ENCODE measurements at regions not wholly inside any gene's neighbourhood (a gene's known extent, or its start where the extent isn't known, plus 50 kb on each side); places are given as distances from the start of the nearest gene placed in this dataset.

DNA sequence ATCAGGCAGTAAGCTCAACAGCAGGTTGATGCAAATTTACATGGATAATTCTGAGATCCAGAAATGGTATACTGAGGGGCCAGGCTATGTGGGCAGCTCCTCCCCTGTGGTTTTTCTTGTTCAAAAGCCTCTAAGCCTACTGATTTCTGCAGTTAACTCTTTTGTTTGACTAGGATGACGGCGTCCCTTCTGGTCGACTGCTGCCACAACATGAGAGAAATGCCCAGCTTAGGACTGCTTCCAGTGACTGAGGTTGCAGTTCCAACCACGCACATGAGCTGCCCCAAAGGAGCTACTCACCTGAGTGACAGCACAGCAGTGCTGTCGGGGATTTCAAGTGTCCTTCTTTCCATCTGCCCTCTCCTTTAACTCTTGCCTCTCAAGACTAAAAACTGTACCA, 973.0 kb upstream of the GHITM start:
- DNase-seq = no peak

DNA sequence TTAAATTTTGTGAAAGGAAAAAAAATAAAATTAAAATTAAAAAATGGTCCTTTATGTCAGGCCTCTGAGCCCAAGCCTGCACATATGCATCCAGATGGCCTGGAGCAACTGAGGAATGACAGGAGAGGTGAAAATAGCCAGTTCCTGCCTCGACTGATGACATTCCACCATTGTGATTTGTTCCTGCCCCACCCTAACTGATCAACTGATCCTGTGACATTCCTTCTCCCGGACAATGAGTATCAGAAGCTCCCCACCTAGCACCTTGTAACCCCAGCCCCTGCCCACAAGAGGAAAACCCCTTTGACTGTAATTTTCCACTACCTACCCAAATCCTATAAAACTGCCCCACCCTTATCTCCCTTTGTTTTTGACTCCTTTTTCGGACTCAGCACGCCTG, 972.2 kb upstream of the GHITM start:
- DNase-seq = no peak

DNA sequence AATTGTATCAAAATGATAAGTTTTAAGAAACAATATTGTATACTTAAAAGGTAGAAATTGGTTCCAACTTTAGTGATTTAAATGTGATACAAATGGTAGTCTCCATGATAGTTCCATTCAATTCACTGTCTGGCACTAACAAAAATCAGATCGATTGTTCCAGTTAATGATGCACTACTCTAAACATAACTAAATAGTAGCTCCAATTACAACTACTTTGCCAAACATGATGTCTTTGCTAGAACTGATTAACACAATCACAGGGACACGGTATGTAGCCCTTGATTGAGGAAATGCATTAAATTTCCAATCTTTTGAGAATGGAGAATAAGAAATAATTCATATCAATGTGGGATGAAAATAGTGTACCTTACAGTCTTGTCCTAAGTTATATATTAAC, 962.4 kb upstream of the GHITM start:
- DNase-seq = no peak

DNA sequence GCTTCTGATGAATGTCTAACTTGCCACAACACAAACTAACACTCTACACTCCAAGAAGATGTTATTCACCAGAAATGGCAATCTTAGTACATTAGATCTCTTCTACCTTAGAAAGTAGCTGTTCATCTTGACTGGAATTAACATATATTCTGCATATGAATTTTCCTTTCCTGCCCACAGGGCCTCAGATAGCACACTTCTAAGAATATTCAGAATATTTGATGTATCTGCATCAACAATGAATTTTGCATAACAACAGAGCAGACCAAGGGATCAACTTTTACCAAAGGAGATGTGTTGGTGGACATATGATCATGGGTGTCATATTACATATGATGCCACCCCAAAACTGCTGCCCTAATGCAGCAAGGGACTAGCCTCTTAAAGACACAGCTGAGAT, 960.8 kb upstream of the GHITM start:
- DNase-seq = no peak

DNA sequence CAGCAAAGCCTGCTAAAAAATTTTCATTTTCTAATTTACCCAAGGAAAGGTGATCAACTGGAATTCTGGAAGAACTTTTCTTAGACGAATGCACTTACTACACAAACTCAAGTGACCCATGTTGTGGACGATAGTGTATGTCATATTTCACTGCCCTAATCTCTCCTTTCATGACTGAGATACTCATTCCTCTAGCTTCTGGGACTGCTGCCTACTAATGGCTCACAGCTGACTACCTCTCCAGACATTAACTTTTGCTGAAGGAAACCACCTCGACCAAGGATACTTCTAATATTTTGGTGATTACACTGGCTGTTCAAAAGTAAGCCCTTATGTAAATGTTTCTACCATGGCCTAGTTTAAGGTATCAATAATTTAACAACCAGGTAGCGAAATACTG, 959.9 kb upstream of the GHITM start:
- DNase-seq = no peak

DNA sequence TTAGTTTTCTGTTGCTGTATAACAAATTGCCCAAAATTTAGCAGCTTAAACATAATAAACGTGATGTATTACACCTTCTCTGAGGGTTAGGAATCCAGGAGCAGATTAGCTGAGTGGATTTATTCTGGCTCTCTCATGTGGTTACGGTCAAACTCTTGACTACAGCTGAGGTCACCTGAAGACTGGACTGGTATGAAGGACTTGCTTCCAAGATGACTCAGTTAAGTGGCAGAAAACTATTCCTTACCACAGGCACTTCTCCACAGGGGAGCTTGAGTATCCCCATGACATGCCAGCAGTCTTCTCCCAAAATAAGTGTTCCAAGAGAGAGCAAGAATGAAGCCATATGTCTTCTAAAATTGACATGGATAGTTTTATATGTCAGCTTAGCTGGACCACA, 957.2 kb upstream of the GHITM start:
- DNase-seq = no peak

DNA sequence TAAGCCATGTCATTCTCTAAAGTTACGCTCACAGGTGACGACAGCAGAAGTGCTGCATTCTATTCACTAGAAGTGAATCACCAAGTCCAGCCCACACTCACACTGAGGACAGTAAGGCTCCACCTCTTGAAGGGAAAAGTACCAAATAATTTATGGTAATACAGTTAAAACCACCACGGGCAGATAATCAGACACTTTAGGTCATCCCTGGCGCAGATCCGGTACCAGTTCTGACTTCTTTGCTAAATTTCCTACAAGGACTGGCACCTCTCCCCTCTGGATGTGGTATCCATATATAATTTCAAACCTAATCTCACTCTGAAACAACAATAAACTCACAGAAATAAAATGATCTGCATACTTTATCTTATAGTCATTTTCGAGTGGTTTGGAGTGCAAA, 954.7 kb upstream of the GHITM start:
- no peak for DNase-seq

DNA sequence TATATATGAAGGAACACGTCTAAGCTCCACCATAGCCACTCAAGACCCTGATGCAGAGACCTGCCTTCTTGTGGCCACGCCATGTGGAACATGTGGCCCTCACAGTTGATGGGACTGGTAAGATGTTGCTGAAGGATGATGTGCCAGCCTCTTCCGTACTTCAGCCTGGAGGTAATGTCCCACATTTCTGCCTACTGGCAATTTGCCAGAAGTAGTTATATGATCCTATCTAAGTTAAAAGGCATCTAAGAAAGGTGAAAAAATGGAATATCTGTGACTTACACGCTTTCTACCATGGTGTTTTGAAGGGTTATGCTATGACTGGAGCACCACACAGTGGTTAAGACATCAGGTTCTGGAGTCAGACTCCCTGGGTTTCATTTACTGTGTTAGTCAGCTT, 948.7 kb upstream of the GHITM start:
- no peak for DNase-seq

DNA sequence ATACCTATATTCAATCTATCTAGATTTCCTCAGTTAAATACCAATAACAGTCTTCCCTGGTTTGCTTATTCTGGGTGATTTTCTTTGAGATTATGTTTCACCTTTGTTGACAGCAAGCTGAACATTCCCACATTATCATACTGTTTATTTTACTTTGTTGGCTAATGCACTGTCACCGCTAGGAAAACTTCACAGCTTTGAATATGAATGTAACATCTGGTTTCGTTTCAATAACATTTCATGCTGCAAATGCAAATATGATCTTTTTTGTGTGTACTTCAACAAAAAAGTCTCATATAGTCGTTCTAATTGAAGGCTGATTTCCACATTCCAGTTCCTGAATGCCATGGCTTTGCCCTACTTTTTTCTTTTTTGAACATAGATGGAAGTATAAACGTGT, 946.3 kb upstream of the GHITM start:
- no peak for DNase-seq

DNA sequence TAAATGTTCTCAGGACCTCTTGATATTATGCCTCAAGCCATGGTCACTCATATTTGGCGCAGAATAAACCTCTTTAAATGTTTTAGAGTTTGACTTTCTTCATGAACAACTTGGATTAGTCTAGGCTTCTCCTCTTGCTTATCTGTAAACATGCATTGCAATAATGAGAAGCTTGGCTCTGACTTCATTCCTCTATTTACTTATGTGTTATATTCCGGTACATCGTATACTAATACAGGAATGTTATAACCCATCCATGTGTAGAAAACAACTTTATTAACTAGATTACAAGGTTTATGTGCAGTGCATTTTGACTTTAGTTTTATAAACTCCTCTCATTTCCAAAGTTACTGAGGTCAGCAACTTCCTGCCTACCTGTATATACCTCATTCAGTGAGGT, 944.3 kb upstream of the GHITM start:
- DNase-seq = no peak

DNA sequence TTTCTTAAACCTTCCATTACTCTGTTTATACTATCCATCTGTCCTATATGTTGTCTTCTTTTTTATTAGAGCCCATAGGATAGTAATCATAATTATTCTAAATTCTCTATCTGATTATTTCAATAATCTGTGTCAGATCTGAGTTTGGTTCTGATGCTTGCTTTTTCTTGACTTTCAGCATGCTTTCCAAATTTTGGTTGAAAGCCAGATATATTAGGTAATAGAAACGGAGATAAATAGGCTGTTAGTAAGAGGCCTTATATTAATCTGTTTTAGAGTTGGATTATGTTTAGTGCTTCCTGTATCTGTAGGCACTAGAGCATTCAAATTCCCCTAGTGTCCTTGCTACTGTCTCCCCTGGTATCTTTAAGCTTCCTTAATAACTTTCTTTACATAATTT, 939.9 kb upstream of the GHITM start:
- no peak for DNase-seq

DNA sequence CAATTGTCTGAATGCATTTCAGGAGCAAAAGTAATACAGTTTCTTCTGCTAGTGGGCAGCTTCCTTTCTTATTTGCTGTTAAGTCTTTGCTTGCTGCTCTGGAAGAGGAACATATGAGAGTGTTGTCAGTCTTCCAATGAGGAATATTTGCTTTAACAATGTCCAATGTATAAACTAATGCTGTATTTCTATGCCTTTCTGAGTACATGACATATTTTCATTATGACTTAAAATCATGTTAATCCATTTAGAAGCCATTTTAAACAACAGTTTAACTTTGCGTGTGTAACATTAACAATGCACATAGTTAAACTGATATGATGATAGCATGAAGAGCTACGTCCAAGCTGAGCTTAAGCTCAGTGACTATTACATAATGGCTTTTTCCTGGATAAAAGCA, 933.4 kb upstream of the GHITM start:
- DNase-seq = no peak

DNA sequence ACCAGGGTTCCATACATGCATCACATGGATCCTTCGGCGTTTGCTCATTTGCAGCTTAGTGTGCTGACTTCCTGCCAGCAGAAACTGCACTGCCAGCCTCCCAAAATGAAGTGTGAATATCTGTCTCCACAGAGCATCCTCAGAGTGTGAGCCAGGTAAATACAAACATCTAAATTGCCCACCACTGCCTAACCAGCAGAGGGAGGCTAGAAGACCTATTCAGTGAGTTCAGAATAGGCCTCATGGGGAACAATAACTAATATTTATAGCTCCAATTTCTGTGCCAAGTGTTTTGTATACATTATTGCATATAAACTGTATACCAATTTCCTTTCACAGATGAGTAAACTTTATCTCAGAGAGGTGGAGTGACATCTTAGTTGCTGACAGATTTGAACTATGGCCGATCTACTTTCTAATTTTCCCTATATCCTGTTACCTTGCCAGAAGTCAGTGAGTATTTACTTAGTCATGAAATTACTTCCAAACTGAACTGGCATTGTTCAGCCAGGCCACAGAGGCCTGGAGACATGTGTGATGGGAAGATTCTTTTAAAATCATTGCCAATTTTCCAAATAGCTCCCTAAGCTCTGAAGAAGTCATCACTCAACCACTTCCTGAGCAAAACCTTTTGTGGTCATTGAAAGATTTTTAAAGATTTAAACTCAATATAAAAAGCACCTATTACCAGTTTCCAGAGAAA, 926.5 kb upstream of the GHITM start:
- DNase-seq = no peak

DNA sequence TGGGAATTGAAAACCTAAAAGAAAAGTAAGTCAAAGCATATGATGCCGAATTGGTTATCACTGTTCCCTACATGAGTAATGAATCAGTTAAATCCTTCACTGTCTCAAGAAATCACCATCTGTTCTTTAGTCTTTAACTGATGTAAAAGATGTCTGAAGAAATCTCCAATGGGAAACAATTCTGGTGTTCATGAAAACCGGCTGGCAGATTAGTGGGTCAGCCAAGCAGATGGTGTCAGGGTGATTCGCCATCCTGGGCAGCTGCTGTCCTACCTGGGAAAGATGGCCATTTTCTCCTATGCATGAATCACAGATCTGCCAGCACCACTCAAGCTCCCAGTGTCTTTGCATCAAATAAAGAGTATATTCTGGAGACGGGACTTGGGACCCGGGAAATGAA, 925.2 kb upstream of the GHITM start:
- no peak for DNase-seq

DNA sequence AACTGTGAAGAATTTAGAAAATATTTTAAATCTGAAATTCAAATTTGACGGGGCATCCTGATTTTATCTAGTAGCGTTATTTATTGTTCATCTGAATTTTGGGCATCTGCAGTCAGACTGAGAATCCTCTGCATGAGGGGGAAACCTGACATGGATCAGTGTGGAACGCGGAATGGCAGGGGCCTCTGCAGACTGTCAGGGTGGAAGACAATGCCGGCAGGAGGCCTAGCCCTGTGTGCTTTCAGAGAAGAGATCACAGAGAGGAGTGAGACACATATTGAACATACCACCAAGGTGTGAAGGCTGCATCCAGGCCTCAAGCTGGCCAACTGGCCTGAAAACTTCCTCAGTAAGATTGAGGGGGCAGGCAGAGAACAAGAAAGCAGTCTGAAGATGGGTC, 921.1 kb upstream of the GHITM start:
- no peak for DNase-seq

DNA sequence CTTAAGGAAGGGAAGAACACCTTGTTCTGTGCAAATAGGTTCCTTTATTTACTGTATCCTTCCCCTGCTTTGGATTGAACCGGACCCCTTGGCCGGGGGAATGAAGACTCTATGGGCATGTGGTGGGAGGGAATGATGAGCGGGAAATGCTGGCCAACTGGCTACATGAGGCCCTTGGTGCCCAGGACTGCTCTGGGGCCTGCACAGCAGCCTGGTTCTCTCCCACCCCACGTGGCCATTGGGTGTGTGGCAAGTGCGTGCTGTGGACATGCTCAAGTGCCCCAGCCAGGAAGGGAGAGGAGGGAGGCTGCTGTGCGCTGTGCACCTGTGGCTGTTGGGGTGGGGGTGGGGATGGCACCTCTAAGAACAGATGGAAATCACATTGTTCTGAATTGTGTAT, 917.0 kb upstream of the GHITM start:
- no peak for DNase-seq

DNA sequence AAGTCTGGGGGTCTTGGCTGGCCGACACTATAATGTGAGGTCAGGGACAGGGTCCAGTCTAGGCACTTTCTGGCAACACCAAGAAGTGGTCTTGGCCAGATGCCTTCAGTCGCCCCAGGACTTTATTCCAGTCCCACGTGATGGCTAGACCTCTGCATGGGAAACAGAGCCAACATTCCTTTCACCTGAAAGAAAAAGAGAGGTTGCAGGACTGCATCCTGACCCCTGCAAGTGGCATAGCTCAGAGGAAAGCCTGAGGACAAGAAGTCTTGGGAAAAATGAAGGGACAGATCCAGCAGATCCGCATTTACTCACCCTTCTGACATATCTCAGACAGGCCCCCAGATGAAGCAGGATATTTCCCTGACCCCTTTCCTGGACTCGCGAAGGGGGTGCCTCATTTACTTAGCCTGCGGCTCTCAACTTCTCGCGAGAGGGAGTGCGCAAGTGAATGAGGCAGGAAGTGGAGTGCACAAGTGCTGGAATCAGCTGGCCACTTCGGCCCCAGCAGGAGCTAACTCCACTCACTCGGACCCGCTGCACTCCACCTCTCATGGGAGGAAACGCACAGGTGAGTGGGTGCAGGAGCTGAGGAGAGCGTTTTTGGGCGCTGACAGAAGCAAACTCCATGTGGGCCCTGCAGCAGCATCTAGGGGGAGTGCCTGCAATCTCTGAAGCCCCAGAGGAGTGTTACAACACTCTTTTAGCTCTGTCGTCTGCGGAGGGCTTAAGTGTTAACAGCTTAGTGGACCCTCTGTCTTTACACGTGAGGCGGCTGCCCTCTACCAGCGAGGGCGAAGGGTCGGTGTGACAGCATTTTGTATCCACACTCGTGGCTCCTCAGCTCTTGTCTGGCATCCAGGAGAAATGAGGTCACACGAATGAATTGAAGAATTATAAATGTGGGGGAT, 916.2 kb upstream of the GHITM start:
- DNase-seq = no peak

DNA sequence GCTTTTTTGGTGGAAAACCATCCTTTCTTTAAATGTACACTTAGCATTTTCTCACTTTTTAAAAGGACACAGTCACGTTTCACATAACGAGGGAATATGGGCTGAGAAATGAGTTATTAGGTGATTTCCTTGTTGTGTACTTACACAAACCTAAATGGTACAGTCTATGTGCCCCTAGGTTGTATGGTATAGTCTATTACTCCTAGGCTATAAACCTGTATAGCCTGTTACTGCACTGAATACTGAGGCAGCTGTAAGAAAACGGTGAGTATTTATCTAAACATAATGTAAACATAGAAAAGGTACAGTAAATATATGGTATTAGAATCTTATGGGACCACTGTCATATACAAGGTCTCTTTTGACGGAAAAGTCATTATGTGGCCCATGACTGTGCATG, 913.5 kb upstream of the GHITM start:
- DNase-seq = no peak

DNA sequence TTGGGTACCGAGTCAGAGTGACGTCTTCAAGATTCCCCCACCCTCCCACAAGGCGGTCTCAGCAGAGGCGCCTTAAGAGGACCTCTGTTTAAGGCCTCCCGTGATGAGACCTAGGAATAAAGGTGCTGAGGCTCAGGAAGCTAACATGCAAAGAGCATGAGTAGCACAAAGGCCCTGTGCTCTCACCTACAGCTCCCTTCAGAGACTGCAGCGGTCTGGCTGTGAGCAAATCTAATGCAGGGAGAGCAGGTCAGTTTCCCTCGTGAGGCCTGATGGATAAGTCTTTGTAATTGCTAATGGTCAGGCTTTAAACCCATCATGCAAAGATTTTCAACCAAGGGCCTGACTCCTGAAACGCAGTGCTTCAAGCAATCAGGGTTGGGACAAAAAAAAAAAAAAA, 909.3 kb upstream of the GHITM start:
- DNase-seq = no peak

DNA sequence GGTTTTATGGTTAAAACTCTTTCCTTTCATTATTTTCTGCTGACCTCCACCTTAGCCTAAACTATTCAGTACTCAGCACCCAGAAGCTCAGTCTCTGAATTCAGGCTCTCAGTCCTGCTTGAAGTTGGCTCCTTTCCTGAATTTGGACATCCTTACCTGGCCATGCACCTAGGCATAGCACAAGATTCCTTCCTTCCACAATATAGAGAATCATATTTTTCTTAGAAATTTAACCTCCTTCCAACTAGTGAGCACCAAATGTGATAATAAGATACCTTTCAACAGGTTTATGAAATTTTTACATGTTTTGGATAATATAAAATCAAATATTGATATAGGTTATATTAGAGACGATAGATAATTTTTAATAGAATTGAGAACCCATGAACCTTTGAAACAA, 905.6 kb upstream of the GHITM start:
- no peak for DNase-seq

DNA sequence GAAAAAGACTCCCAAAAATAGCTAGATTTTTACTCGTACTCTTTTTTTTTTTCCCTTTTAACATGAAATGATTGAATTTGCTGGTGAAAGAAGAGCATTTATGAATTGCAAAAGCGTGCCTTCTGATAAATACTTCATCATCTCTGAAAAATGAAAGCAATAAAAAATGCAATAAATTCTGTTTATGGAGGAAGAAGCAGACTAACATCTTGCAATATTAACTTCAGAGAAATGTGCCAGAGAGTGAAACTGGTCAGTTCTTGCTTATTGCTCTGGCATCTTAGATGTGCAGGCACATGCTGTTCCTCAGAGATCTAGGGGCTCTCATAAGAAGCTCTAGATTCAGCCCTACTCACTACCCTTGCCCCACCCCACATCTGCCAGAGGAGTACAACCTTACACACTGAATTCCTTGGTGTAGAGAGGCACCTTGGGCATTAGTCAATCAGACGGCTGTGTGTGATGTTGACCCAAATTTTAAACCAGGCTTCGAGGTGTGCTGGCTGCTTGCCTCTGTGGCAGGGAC, 891.1 kb upstream of the GHITM start:
- no peak for DNase-seq

DNA sequence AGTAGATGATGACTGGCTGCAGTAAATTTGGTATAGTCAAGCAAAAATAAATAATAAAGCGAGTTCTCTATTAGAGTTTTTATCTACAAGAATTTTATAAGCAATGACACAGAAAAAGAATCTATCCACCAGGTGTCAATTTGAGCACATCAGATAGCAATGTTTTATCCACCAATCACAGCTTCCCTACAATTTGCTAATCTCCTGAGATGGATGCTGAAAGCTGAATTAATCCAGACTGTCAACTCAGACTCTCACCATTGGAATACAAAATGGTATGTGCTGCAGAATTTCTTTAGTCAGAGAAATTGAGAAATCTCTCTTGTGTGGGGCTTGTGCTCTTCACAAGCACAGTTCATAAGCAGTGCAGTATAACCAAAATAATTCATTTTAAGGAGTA, 888.9 kb upstream of the GHITM start:
- no peak for DNase-seq

DNA sequence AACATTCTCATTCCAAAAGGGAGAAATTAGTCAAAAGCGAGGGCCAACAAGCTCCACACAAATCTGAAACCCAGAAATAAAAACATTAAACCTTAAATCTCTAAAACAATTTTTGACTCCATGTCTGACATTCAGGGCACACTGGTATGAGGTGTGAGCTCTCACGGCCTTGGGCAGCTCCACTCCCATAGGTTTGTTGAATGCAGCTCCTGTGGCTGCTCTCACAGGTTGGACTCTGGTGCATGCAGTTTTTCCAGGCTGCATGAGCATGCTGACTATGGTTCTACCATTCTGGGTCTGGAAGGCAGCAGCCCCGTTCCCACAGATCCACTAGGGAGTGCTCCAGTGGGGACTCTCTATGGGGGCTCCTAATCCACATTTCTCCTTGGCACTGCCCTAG, 887.1 kb upstream of the GHITM start:
- DNase-seq = no peak

DNA sequence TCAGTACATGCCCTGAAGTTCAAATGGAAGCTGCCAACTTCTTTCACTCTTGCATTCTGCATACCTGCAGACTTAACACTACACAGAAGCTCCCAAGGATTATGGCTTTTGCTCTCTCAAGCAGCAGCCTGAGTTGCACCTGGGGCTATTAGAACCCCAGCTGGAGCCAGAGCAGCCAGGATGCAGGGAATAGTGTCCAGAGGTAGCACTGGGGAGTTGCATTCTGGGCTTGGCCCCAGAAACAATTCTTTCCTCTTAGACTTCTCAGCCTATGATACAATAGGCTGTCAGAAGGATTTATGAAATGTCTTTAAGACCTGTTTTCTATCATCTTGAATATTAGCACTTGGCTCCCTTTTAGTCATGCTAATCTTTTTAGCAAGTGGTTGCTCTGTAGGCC, 886.7 kb upstream of the GHITM start:
- DNase-seq = no peak
